ENCODE measurements at regions not wholly inside any gene's neighbourhood (a gene's known extent, or its start where the extent isn't known, plus 50 kb on each side); places are given as distances from the start of the nearest gene placed in this dataset.
"Not testable (repeated sequence)": the region's sequence is repeated elsewhere in the genome, so short reads cannot be mapped to it uniquely, and the experiment has no call there.

DNA sequence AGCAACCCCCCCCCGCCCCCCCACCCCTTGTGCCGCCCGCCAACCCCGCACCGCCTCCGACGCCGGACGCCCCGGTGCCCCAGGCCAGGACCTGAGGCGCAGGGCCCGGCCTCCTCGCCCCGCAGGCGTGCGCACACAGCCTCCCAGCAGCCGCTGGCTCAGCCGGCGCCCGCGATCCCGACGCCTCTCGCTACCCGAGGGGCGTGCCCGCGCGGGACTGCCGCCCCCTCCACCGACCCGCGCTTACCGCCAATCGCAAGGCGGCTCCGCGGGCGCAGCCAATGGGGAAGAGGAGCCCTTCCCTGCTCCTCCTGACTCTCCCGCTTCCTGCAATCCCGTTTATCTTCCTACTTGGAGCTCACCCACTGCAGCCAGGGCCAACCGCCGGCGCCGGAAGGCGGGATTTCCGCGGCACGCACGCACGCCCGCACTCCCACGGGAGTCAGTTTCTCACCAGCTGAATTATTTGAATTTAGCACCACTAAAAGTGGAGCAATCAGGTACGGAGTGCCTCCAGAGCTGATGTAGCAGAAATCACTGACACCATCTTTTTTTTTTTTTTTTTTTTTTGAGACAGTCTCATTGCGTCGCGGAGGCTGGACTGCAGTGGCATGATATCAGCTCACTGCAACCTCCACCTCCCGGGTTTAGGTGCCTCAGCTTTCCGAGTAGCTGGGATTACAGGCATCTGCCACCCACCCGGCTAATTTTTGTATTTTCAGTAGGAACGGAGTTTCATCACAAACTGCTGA lies 65.0 kb upstream of the TP53TG3D start:
- TF ChIP-seq, protein P1, sequence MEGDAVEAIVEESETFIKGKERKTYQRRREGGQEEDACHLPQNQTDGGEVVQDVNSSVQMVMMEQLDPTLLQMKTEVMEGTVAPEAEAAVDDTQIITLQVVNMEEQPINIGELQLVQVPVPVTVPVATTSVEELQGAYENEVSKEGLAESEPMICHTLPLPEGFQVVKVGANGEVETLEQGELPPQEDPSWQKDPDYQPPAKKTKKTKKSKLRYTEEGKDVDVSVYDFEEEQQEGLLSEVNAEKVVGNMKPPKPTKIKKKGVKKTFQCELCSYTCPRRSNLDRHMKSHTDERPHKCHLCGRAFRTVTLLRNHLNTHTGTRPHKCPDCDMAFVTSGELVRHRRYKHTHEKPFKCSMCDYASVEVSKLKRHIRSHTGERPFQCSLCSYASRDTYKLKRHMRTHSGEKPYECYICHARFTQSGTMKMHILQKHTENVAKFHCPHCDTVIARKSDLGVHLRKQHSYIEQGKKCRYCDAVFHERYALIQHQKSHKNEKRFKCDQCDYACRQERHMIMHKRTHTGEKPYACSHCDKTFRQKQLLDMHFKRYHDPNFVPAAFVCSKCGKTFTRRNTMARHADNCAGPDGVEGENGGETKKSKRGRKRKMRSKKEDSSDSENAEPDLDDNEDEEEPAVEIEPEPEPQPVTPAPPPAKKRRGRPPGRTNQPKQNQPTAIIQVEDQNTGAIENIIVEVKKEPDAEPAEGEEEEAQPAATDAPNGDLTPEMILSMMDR (IDR thresholded peaks at IDR 0.05) = not testable (repeated sequence)
- TF ChIP-seq TCF7L2 (IDR thresholded peaks at IDR 0.05; ENCODE audit: low read depth, low read length) = not testable (repeated sequence)
